Gastroesophageal sphincter (tissue), 4 donors: ENCODE measurements at regions not wholly inside any gene's neighbourhood (a gene's known extent, or its start where the extent isn't known, plus 50 kb on each side); places are given as distances from the start of the nearest gene placed in this dataset.

Source experiments
- ATAC-seq: fragments of 150-250 bp; one replicate; pipeline ENCODE4 v1.9.1; 2016; ENCODE audit warnings: mild to moderate bottlenecking, moderate library complexity
- H3K27ac ChIP-seq, 4 donors: fragments of 200-600 bp; sonication (generic) in 3 of 4; 1 replicate in 3 of 4; 2 replicates in 1 of 4; pipeline ENCODE4 v1.5.1; 2016 to 2019
- H3K27me3 ChIP-seq: fragments of 200-600 bp; sonication (generic); one replicate; pipeline ENCODE4 v1.5.1; 2019
- H3K36me3 ChIP-seq, 2 donors: fragments of 200-600 bp; sonication (generic); one replicate each; pipeline ENCODE4 v1.5.1; 2019; ENCODE audit warnings: control low read depth in 1 of 2
- H3K4me1 ChIP-seq, 3 donors: fragments of 200-600 bp; sonication (generic); 1 replicate in 2 of 3; 2 replicates in 1 of 3; pipeline ENCODE4 v1.5.1; 2016 to 2019; ENCODE audit warnings: control low read depth in 2 of 3
- H3K4me3 ChIP-seq, 2 donors: fragments of 200-600 bp; sonication (generic); one replicate each; pipeline ENCODE4 v1.5.1; 2019; ENCODE audit warnings: mild to moderate bottlenecking in 1 of 2, moderate library complexity in 1 of 2
- H3K9me3 ChIP-seq, 3 donors: fragments of 200-600 bp; sonication (generic); one replicate each; pipeline ENCODE4 v1.5.1; 2017 to 2019; ENCODE audit warnings: control low read depth in 2 of 3
- CTCF ChIP-seq, 4 experiments: fragments of 200-600 bp in 2 of 4; fragments of 450-650 bp in 2 of 4; sonication (generic) in 1 of 4; IDR thresholded peaks; one replicate each; pipeline ENCODE4 v1.5.1; 2017 to 2019; ENCODE audit warnings: antibody characterized with exemption in 4 of 4, mild to moderate bottlenecking in 2 of 4, moderate library complexity in 2 of 4
- EP300 ChIP-seq: sonication (generic); formaldehyde crosslinking; IDR thresholded peaks from one replicate; pipeline ENCODE4 v1.6.1; 2017; ENCODE audit warnings: antibody characterized with exemption, mild to moderate bottlenecking
- POLR2A ChIP-seq, 2 donors: fragments of 450-650 bp; IDR thresholded peaks; one replicate each; pipeline ENCODE4 v1.6.1; 2017; ENCODE audit warnings: antibody characterized with exemption in 2 of 2, mild to moderate bottlenecking in 2 of 2, moderate library complexity in 1 of 2
- POLR2AphosphoS5 ChIP-seq: sonication (generic); formaldehyde crosslinking; IDR thresholded peaks from one replicate; pipeline ENCODE4 v1.6.1; 2017; ENCODE audit warnings: antibody characterized with exemption
- WGBS, 2 donors: methylation state at CpG; one replicate each; pipeline ENCODE4 v1.1.5; 2018; ENCODE audit warnings: low coverage in 1 of 2; 5-methylcytosine and 5-hydroxymethylcytosine counted together

GRCh38 chr3:95613993-95614392, 1200.4 kb upstream of the EPHA6 start:
- H3K4me1 ChIP-seq, result no peaks in the 10 kb centered on the region
- no peak overlapping the region for H3K27ac ChIP-seq
- no peak overlapping the region for H3K4me3 ChIP-seq
- ATAC-seq, result no peak
- no peaks in the 10 kb centered on the region for H3K27me3 ChIP-seq
- no peaks in the 10 kb centered on the region for H3K36me3 ChIP-seq
- TF ChIP-seq CTCF (IDR thresholded peaks at IDR 0.05) (no peak), EP300 (no peak), POLR2A (IDR thresholded peaks at IDR 0.05) (no peak), POLR2AphosphoS5 (no peak)
- 60 to 80% methylated on average over 1 of the region's 1 CpG for whole genome bisulfite sequencing, 2 donors
- H3K9me3 ChIP-seq, result no peaks in the 10 kb centered on the region

DNA sequence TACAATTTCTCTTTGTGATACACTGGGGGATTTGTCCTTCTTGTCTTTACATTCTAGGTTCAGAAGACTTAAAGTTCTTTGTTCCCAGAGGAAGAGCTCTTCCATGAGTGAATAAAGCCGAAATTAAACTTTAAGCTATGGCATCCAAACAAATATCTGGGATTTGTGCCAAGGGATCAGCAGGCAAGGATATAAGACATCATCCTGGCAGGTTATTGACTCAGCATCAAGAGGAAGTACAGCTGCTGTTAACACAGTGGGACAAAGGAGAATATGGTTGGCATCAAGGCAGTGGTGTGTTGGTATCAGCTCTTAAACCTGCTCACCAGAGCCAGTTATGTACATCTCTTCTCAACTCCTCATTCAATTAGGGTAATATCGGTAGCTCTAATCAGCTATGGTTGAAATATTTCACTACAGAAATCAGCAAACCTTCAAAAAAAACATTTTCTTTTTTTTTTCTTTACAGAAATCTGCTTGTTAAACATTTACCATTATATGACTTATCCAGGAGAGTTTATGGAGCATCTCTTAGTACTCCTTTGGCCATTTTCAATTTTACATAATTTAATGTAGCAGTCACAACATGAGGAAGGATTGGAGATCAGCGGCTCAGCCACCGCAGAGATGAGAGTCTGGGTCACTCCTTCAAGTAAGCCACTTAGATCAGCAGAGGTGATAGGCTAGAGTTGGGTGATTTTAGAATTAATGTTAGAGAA, 1198.6 kb upstream of the EPHA6 start:
- no peaks in the 10 kb centered on the region for H3K27me3 ChIP-seq
- no peak for ATAC-seq
- H3K27ac ChIP-seq, result no peak overlapping the region
- no peak for TF ChIP-seq EP300
- TF ChIP-seq POLR2AphosphoS5, result no peak
- no peak for TF ChIP-seq POLR2A (IDR thresholded peaks at IDR 0.05)
- TF ChIP-seq CTCF (IDR thresholded peaks at IDR 0.05), result no peak
- H3K36me3 ChIP-seq, result no peaks in the 10 kb centered on the region
- no peaks in the 10 kb centered on the region for H3K9me3 ChIP-seq
- H3K4me3 ChIP-seq, result no peak overlapping the region
- 64 to 83% methylated on average over 3 to 4 of the region's 4 CpGs for whole genome bisulfite sequencing, 2 donors
- no peaks in the 10 kb centered on the region for H3K4me1 ChIP-seq

GRCh38 chr3:95626107-95626506, 1188.3 kb upstream of the EPHA6 start:
- no peaks in the 10 kb centered on the region for H3K9me3 ChIP-seq
- H3K27ac ChIP-seq, result no peak overlapping the region
- no peaks in the 10 kb centered on the region for H3K36me3 ChIP-seq
- no peak overlapping the region for H3K4me3 ChIP-seq
- ATAC-seq, result no peak
- no peaks in the 10 kb centered on the region for H3K4me1 ChIP-seq
- H3K27me3 ChIP-seq, result no peaks in the 10 kb centered on the region
- WGBS, 2 donors, result 88 to 90% methylated on average over 2 to 3 of the region's 3 CpGs
- TF ChIP-seq EP300 (no peak), POLR2A (IDR thresholded peaks at IDR 0.05) (no peak), POLR2AphosphoS5 (no peak), CTCF (IDR thresholded peaks at IDR 0.05) (no peak)

GRCh38 chr3:95627293-95627692, 1187.1 kb upstream of the EPHA6 start:
- H3K36me3 ChIP-seq, result no peaks in the 10 kb centered on the region
- no peaks in the 10 kb centered on the region for H3K4me1 ChIP-seq
- no peak overlapping the region for H3K4me3 ChIP-seq
- 49 to 67% methylated on average over 4 of the region's 4 CpGs for WGBS, 2 donors
- H3K27ac ChIP-seq, result no peak overlapping the region
- TF ChIP-seq EP300, result no peak
- TF ChIP-seq POLR2A (IDR thresholded peaks at IDR 0.05), result no peak
- no peak for TF ChIP-seq POLR2AphosphoS5
- TF ChIP-seq CTCF (IDR thresholded peaks at IDR 0.05), result no peak
- ATAC-seq, result no peak
- no peaks in the 10 kb centered on the region for H3K9me3 ChIP-seq
- no peaks in the 10 kb centered on the region for H3K27me3 ChIP-seq

DNA sequence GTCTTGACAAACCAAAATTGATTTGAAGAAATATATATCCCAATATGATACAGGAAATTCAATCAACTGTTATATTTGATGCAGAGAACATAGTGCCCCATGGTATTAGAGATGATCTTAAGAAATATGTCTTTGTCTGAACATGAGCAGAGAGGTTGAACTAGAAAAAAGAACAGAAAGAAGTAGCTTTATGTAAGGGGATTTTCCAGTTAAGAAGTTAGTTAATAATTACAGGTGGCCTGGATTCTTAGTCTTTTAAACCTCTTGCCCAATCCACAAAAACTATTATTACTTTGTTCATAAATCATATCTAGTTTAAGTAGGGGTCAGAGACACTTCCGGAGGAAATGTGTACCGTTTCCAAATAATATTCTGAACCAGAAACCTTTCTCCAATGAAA, 1186.7 kb upstream of the EPHA6 start:
- TF ChIP-seq CTCF (IDR thresholded peaks at IDR 0.05) (no peak), POLR2A (IDR thresholded peaks at IDR 0.05) (no peak)
- no peaks in the 10 kb centered on the region for H3K4me1 ChIP-seq
- H3K9me3 ChIP-seq, result no peaks in the 10 kb centered on the region
- no peak overlapping the region for H3K27ac ChIP-seq
- no peak overlapping the region for H3K4me3 ChIP-seq
- no peaks in the 10 kb centered on the region for H3K36me3 ChIP-seq
- no peak for ATAC-seq
- no peaks in the 10 kb centered on the region for H3K27me3 ChIP-seq
- WGBS, 2 donors, result 14 to 56% methylated on average over 2 of the region's 2 CpGs
